Left lung (tissue), 4 donors: ENCODE measurements at regions not wholly inside any gene's neighbourhood (a gene's known extent, or its start where the extent isn't known, plus 50 kb on each side); places are given as distances from the start of the nearest gene placed in this dataset.
"Not testable (repeated sequence)": the region's sequence is repeated elsewhere in the genome, so short reads cannot be mapped to it uniquely, and the experiment has no call there.

Experiments
- ATAC-seq: fragments of 200-7000 bp; cut with Tn5 transposase; one replicate; pipeline ENCODE4 v1.9.1; 2020; ENCODE audit warnings: moderate library complexity
- DNase-seq, 4 donors: peaks; one replicate each; pipeline ENCODE4 v3.0.0-alpha.2; 2013 to 2020
- H3K27ac ChIP-seq, 2 donors: fragments of 200-600 bp; sonication (generic) in 1 of 2; one replicate each; pipeline versions ENCODE4 v1.5.0 to v1.8.0; 2020 to 2021
- H3K27me3 ChIP-seq, 2 donors: fragments of 200-600 bp; sonication (generic) in 1 of 2; one replicate each; pipeline versions ENCODE4 v1.5.0 to v1.8.0; 2020 to 2021
- H3K36me3 ChIP-seq, 2 donors: fragments of 200-600 bp; sonication (generic) in 1 of 2; one replicate each; pipeline versions ENCODE4 v1.5.0 to v1.8.0; 2020 to 2021
- H3K4me1 ChIP-seq, 2 donors: fragments of 200-600 bp; one replicate each; pipeline ENCODE4 v1.8.0; 2021
- H3K4me3 ChIP-seq, 2 donors: fragments of 200-600 bp; sonication (generic) in 1 of 2; one replicate each; pipeline versions ENCODE4 v1.5.0 to v1.8.0; 2020 to 2021; ENCODE audit warnings: mild to moderate bottlenecking in 1 of 2
- H3K9me3 ChIP-seq, 2 donors: fragments of 200-600 bp; sonication (generic) in 1 of 2; one replicate each; pipeline versions ENCODE4 v1.5.0 to v1.8.0; 2020 to 2021
- intact Hi-C, 2 donors: fragments of 100-400 bp; cut with DNase I; formaldehyde crosslinking; loops; one replicate each; pipeline versions ENCODE4 v1.11.2 to v1.14.2; 2022
- TF ChIP-seq, protein P1 (sequence below), 2 donors: fragments of 200-600 bp; sonication (generic) in 1 of 2; IDR thresholded peaks; one replicate each; pipeline versions ENCODE4 v1.5.0 to v1.8.0; 2021; ENCODE audit warnings: antibody characterized with exemption in 2 of 2
- donor health status: DM: no; HTN: yes; CAD: no.
- donor health status: DM: no; HTN: no; CAD: no.

GRCh38 chr12:58104351-58104755 is 163.0 kb downstream of the ATP23 start:
- intact Hi-C loops, result no loop called here
- DNase-seq (no peak), ATAC-seq (no peak)
- Histone ChIP-seq H3K4me3 (no peak overlapping the region), H3K9me3 (peaks cover 0 to 4% of the 10 kb centered on the region in 2 donors), H3K4me1 (no peaks in the 10 kb centered on the region), H3K27ac (no peak overlapping the region), H3K36me3 (no peaks in the 10 kb centered on the region), H3K27me3 (no peaks in the 10 kb centered on the region)
- TF ChIP-seq, protein P1, sequence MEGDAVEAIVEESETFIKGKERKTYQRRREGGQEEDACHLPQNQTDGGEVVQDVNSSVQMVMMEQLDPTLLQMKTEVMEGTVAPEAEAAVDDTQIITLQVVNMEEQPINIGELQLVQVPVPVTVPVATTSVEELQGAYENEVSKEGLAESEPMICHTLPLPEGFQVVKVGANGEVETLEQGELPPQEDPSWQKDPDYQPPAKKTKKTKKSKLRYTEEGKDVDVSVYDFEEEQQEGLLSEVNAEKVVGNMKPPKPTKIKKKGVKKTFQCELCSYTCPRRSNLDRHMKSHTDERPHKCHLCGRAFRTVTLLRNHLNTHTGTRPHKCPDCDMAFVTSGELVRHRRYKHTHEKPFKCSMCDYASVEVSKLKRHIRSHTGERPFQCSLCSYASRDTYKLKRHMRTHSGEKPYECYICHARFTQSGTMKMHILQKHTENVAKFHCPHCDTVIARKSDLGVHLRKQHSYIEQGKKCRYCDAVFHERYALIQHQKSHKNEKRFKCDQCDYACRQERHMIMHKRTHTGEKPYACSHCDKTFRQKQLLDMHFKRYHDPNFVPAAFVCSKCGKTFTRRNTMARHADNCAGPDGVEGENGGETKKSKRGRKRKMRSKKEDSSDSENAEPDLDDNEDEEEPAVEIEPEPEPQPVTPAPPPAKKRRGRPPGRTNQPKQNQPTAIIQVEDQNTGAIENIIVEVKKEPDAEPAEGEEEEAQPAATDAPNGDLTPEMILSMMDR (IDR thresholded peaks at IDR 0.05), result no peak

GRCh38 chr12:58105225-58106119 is 164.1 kb downstream of the ATP23 start:
- no peak for ATAC-seq
- Histone ChIP-seq H3K36me3 (no peaks in the 10 kb centered on the region), H3K4me3 (no peak overlapping the region), H3K27ac (no peak overlapping the region), H3K9me3 (peaks cover 0 to 4% of the 10 kb centered on the region in 2 donors), H3K4me1 (no peaks in the 10 kb centered on the region), H3K27me3 (no peaks in the 10 kb centered on the region)
- no peak for DNase-seq
- intact Hi-C loops, result no loop called here
- TF ChIP-seq, protein P1 (IDR thresholded peaks at IDR 0.05), result no peak

- TF ChIP-seq, protein P1 (IDR thresholded peaks at IDR 0.05), result no peak
- Histone ChIP-seq H3K4me1 (no peaks in the 10 kb centered on the region), H3K27me3 (no peaks in the 10 kb centered on the region), H3K4me3 (no peak overlapping the region), H3K36me3 (no peaks in the 10 kb centered on the region), H3K27ac (no peak overlapping the region), H3K9me3 (peaks cover 0 to 4% of the 10 kb centered on the region in 2 donors)
- peak; percentile 58 for ATAC-seq
- DNase-seq, result no peak
- intact Hi-C loops, result no loop called here
Measured at GRCh38 chr12:58106195-58106594, 164.8 kb downstream of the ATP23 start.

DNA sequence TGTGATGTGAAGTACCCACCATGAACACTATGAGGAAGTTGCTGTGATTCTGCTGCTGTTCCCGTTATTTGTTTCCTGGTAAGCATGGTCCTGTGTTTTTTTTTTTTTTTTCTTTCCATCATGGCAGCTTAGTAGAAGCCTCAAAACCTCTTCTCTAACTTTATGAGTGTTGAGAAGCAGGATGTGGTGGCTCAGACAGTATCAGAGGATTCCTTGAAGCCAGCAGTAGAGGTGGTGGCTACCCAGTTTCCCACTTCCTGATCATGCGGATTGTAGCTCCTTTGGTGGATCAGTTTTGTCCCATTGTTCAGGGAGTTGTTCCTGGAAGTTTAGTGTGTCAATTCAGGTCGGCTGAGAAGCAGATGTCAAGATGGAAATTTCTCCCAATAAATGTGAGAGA is 175.8 kb downstream of the ATP23 start:
- Histone ChIP-seq H3K4me3 (no peak overlapping the region), H3K27me3 (no peaks in the 10 kb centered on the region), H3K9me3 (peaks cover 0 to 7% of the 10 kb centered on the region in 2 donors), H3K36me3 (no peaks in the 10 kb centered on the region), H3K4me1 (no peaks in the 10 kb centered on the region), H3K27ac (no peak overlapping the region)
- intact Hi-C loops, result no loop called here
- ATAC-seq (no peak), DNase-seq (no peak)
- TF ChIP-seq, protein P1 (IDR thresholded peaks at IDR 0.05), result no peak

DNA sequence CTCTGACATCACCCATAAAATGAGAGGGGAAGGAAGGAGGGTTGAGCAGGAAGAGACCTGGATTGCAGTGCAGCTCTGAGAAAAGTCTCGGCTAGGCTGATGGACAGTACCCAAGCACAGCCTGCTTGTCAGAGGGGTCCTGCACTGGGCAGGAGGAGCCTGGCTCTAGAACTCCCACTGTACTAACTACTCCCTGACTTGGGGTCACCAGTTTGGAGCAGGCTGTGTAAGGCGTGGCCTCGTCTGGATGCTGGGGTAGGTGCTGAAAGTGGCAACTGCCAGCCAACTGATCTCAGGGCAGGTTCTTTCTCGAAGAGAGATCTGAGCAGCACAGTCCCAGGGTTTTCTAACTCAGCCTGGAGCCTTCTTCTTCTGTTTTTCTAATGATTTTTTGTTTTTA is 176.3 kb downstream of the ATP23 start:
- no peak overlapping the region for H3K4me3 ChIP-seq
- H3K27me3 ChIP-seq, result no peaks in the 10 kb centered on the region
- intact Hi-C loops, result no loop called here
- TF ChIP-seq, protein P1 (IDR thresholded peaks at IDR 0.05), result no peak
- no peak for DNase-seq
- ATAC-seq, result no peak
- H3K36me3 ChIP-seq, result no peaks in the 10 kb centered on the region
- no peak overlapping the region for H3K27ac ChIP-seq
- peaks cover 0 to 7% of the 10 kb centered on the region in 2 donors for H3K9me3 ChIP-seq
- H3K4me1 ChIP-seq, result no peaks in the 10 kb centered on the region

DNA sequence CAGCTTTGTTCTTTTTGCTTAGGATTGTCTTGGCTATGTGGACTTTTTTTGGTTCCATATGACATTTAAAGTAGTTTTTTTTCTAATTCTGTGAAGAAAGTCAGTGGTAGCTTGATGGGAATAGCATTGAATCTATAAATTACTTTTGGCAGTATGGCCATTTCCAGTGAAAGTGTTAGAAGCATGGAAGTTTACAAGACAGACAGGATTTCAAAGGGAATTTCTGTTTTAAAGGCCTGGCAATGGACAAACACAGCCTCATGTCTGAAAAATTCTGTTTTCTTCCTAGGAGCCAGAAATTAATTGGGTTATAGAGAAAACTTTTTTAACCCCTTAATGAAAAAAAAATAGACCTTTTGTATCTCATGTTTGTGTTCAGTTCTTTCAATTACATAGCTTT is 184.4 kb downstream of the ATP23 start:
- H3K4me1 ChIP-seq, ATAC-seq, H3K4me3 ChIP-seq, H3K9me3 ChIP-seq, H3K36me3 ChIP-seq, H3K27me3 ChIP-seq, H3K27ac ChIP-seq, intact Hi-C loops: not testable (repeated sequence)
- DNase-seq, result peak in 1 of 4 donors; percentile 28
